Heart left ventricle (tissue), 16 donors: ENCODE measurements at regions not wholly inside any gene's neighbourhood (a gene's known extent, or its start where the extent isn't known, plus 50 kb on each side); places are given as distances from the start of the nearest gene placed in this dataset.

Experiments
- ATAC-seq, 4 donors: fragments of 200-7000 bp; cut with Tn5 transposase; one replicate each; pipeline ENCODE4 v1.9.1; 2020 to 2022; ENCODE audit warnings: moderate library complexity in 4 of 4, mild to moderate bottlenecking in 3 of 4, moderate number of reproducible peaks in 1 of 4
- DNase-seq, 5 donors: peaks; one replicate each; pipeline ENCODE4 v3.0.0-alpha.2; 2020
- H3K27ac ChIP-seq, 12 donors: fragments of 200-600 bp; sonication (generic) in 4 of 12; one replicate each; pipeline versions ENCODE4 v1.5.0 to v1.8.0; 2016 to 2022; ENCODE audit warnings: mild to moderate bottlenecking in 2 of 12
- H3K27me3 ChIP-seq, 9 donors: fragments of 200-600 bp; sonication (generic) in 2 of 9; one replicate each; pipeline versions ENCODE4 v1.5.1 to v1.8.0; 2016 to 2022; ENCODE audit warnings: mild to moderate bottlenecking in 3 of 9
- H3K36me3 ChIP-seq, 9 donors: fragments of 200-600 bp; sonication (generic) in 2 of 9; one replicate each; pipeline versions ENCODE4 v1.5.0 to v1.8.0; 2018 to 2022; ENCODE audit warnings: mild to moderate bottlenecking in 2 of 9
- H3K4me1 ChIP-seq, 12 donors: fragments of 200-600 bp; sonication (generic) in 4 of 12; one replicate each; pipeline versions ENCODE4 v1.5.0 to v1.8.0; 2016 to 2022; ENCODE audit warnings: mild to moderate bottlenecking in 3 of 12
- H3K4me3 ChIP-seq, 12 donors: fragments of 200-600 bp; sonication (generic) in 4 of 12; one replicate each; pipeline versions ENCODE4 v1.5.0 to v1.8.0; 2017 to 2022; ENCODE audit warnings: mild to moderate bottlenecking in 9 of 12, moderate library complexity in 4 of 12
- H3K9me3 ChIP-seq, 12 donors: fragments of 200-600 bp; sonication (generic) in 4 of 12; one replicate each; pipeline versions ENCODE4 v1.5.0 to v1.8.0; 2016 to 2022; ENCODE audit warnings: mild to moderate bottlenecking in 1 of 12
- CTCF ChIP-seq, 12 donors: fragments of 200-600 bp; sonication (generic) in 4 of 12; IDR thresholded peaks; one replicate each; pipeline versions ENCODE4 v1.5.0 to v1.8.0; 2018 to 2022; ENCODE audit warnings: antibody characterized with exemption in 12 of 12, mild to moderate bottlenecking in 5 of 12
- POLR2A ChIP-seq, 2 donors: fragments of 450-650 bp; IDR thresholded peaks; one replicate each; pipeline ENCODE4 v1.6.1; 2017; ENCODE audit warnings: antibody characterized with exemption in 2 of 2, mild to moderate bottlenecking in 2 of 2, moderate library complexity in 2 of 2
- WGBS, 4 donors: extraction: QIAGEN DNeasy Blood & Tissue Kit in 2 of 4; methylation state at CpG; one replicate each; pipeline versions ENCODE4 v1.1.5 to v1.1.7; 2013 to 2018; 5-methylcytosine and 5-hydroxymethylcytosine counted together
- intact Hi-C, 10 donors: fragments of 100-400 bp; cut with DNase I; formaldehyde crosslinking; loops; one replicate each; pipeline versions ENCODE4 v1.11.1 to v1.14.2; 2022
- donor health status: ischemic (EF 13 %, LVEDD 7.1; RV severe dilation, severe dysfunction).
- donor health status: healthy with polysubstance abuse.
- donor health status: DM: no; HTN: yes; CAD: no.
- donor health status: DM: no; HTN: no; CAD: no.
- donor health status: ischemic (EF 25% LVEDD 6.9; RV normal size, moderate dysfunction).
- donor health status: ischemic (EF 25% LVEDD 5.7; RV mildly dilated, moderate dysfunction).
- donor health status: healthy.
- donor health status: DM: yes; HTN: yes; CAD: no.
- donor health status: ischemic (EF 35%, LVEDD 5.7; RV mildly dilated, moderate dysfunction).
- donor health status: nonischemic (EF 11% LVEDD 7.7; RV severe dilation, severe dysfunction).
- donor health status: DM: yes; HTN: yes; CAD: no.
- donor health status: PGD.
- donor health status: ischemic (EF 29% LVEDD 5.4; RV normal size, mild dysfunction).
- donor health status: nonischemic (EF 23%, LVEDD 6.1; RV moderate dilation, normal function).

GRCh38 chr18:34543945-34544344 is 166.2 kb upstream of the DTNA start:
- Histone ChIP-seq H3K27ac (no peak overlapping the region), H3K27me3 (no peaks in the 10 kb centered on the region), H3K9me3 (no peaks in the 10 kb centered on the region), H3K36me3 (no peaks in the 10 kb centered on the region), H3K4me3 (no peak overlapping the region), H3K4me1 (peaks cover 0 to 10% (median under 1%) of the 10 kb centered on the region in 12 donors)
- ATAC-seq (no peak), DNase-seq (no peak)
- 37 to 49% (median 42%) methylated on average over 1 of the region's 1 CpG for WGBS, 4 donors
- TF ChIP-seq CTCF (IDR thresholded peaks at IDR 0.05) (no peak), POLR2A (IDR thresholded peaks at IDR 0.05) (no peak)
- intact Hi-C loops: no loop called here

- H3K4me1 ChIP-seq: peaks cover 0 to 17% (median 4%) of the 10 kb centered on the region in 12 donors
- ATAC-seq (no peak), DNase-seq (no peak)
- no peak overlapping the region for H3K4me3 ChIP-seq
- H3K9me3 ChIP-seq: no peaks in the 10 kb centered on the region
- H3K27ac ChIP-seq: no peak overlapping the region
- H3K27me3 ChIP-seq: no peaks in the 10 kb centered on the region
- TF ChIP-seq CTCF (IDR thresholded peaks at IDR 0.05) (no peak), POLR2A (IDR thresholded peaks at IDR 0.05) (no peak)
- intact Hi-C loops: no loop called here
- 40 to 50% (median 42%) methylated on average over 3 of the region's 3 CpGs for WGBS, 4 donors
- H3K36me3 ChIP-seq: no peaks in the 10 kb centered on the region
These were observed 165.2 kb upstream of the DTNA start for GRCh38 chr18:34544930-34545329.

- intact Hi-C loops: no loop called here
These were observed 161.8 kb upstream of the DTNA start for GRCh38 chr18:34548120-34548972.

GRCh38 chr18:34548973-34549294 is 161.2 kb upstream of the DTNA start:
- no peak overlapping the region for H3K27ac ChIP-seq
- WGBS, 4 donors: 71 to 78% (median 74%) methylated on average over 2 of the region's 2 CpGs
- peaks cover 0 to 34% (median 9%) of the 10 kb centered on the region in 12 donors for H3K4me1 ChIP-seq
- TF ChIP-seq CTCF (IDR thresholded peaks at IDR 0.05): no peak
- no peak for TF ChIP-seq POLR2A (IDR thresholded peaks at IDR 0.05)
- H3K27me3 ChIP-seq: no peaks in the 10 kb centered on the region
- H3K4me3 ChIP-seq: no peak overlapping the region
- intact Hi-C loops: no loop called here
- DNase-seq (no peak), ATAC-seq (no peak)
- no peaks in the 10 kb centered on the region for H3K9me3 ChIP-seq
- no peaks in the 10 kb centered on the region for H3K36me3 ChIP-seq

More at GRCh38 chr18:34548120-34548972, 161.8 kb upstream of the DTNA start:
- H3K4me3 ChIP-seq: no peak overlapping the region
- DNase-seq: no peak
- no peak for ATAC-seq
- no peaks in the 10 kb centered on the region for H3K9me3 ChIP-seq
- no peak overlapping the region for H3K27ac ChIP-seq
- peaks cover 0 to 34% (median 9%) of the 10 kb centered on the region in 12 donors for H3K4me1 ChIP-seq
- no peaks in the 10 kb centered on the region for H3K27me3 ChIP-seq
- TF ChIP-seq CTCF (IDR thresholded peaks at IDR 0.05): no peak
- TF ChIP-seq POLR2A (IDR thresholded peaks at IDR 0.05): no peak
- no peaks in the 10 kb centered on the region for H3K36me3 ChIP-seq
- WGBS, 4 donors: 53 to 58% (median 55%) methylated on average over 2 of the region's 2 CpGs
